HCT116 (cell line): ENCODE measurements at regions not wholly inside any gene's neighbourhood (a gene's known extent, or its start where the extent isn't known, plus 50 kb on each side); places are given as distances from the start of the nearest gene placed in this dataset.

Experiments
- ATAC-seq: fragments of 200-7000 bp; cut with Tn5 transposase; 2 replicates; pipeline ENCODE4 v1.9.1; 2020; ENCODE audit warnings: mild to moderate bottlenecking, moderate library complexity
- BruUV-seq: library from RNA; stranded (reverse); fragments of 400-500 nt; replicated peaks from 2 replicates; lab custom pipeline; 2021; lab: Mats Ljungman, UMichigan
- CTCF ChIA-PET: fragments of 300-600 bp; sonication (Branson Sonifier 250); formaldehyde crosslinking; loops from one replicate; lab custom pipeline; 2021; ENCODE audit warnings: antibody characterized with exemption; lab: Charles Lee
- POLR2A ChIA-PET: fragments of 300-600, 350-600 bp; sonication (Branson Sonifier 250); formaldehyde crosslinking; loops from one replicate; lab custom pipeline; 2021; ENCODE audit warnings: antibody characterized with exemption; lab: Charles Lee
- RAD21 ChIA-PET, 2 experiments: fragments of 300-600 bp; sonication (Branson Sonifier 250); formaldehyde crosslinking; loops; one replicate each; lab custom pipeline; 2023; ENCODE audit warnings: low total read pairs in 2 of 2; ENCODE audit not compliant: uncharacterized antibody in 2 of 2, unreplicated experiment in 2 of 2, low non-redundant PET in 1 of 2; lab: Charles Lee
- DNase-seq: peaks from one replicate; pipeline ENCODE4 v3.0.0-alpha.2; 2010; ENCODE audit warnings: low read depth, low spot score
- H2AFZ ChIP-seq: fragments of 200-600 bp; shearing (Covaris generic), sonication (generic); 2 replicates; pipeline ENCODE4 v1.6.1; 2017; ENCODE audit warnings: low read depth, mixed run types, mixed read lengths, antibody characterized with exemption, low read length; ENCODE audit not compliant: poor library complexity, severe bottlenecking
- H3K27ac ChIP-seq: 2 replicates; pipeline ENCODE4 v1.5.1; 2012; ENCODE audit warnings: low read depth, low read length
- H3K27me3 ChIP-seq: fragments of 200-600 bp; sonication (generic); 2 replicates; pipeline ENCODE4 v1.6.1; 2016; ENCODE audit warnings: mixed run types, low read length, mixed read lengths; ENCODE audit not compliant: insufficient read depth
- H3K36me3 ChIP-seq, 2 experiments: fragments of 200-500 bp in 1 of 2; fragments of 200-600 bp in 1 of 2; sonication (Bioruptor generic) in 1 of 2; sonication (generic) in 1 of 2; 2 replicates each; pipeline versions ENCODE4 v1.5.1 to v1.6.1; 2014 to 2016; ENCODE audit warnings: low read length in 2 of 2, inconsistent platforms in 1 of 2, mixed read lengths in 1 of 2, mixed run types in 1 of 2; ENCODE audit not compliant: insufficient read depth in 2 of 2, control insufficient read depth in 1 of 2
- H3K4me1 ChIP-seq, 2 experiments: fragments of 200-600 bp in 1 of 2; sonication (generic) in 1 of 2; 2 replicates each; pipeline versions ENCODE4 v1.5.1 to v1.6.1; 2012 to 2017; ENCODE audit warnings: low read length in 2 of 2, inconsistent platforms in 1 of 2, mild to moderate bottlenecking in 1 of 2, mixed read lengths in 1 of 2, mixed run types in 1 of 2, moderate library complexity in 1 of 2; ENCODE audit not compliant: insufficient read depth in 2 of 2, control insufficient read depth in 1 of 2
- H3K4me2 ChIP-seq: fragments of 200-600 bp; sonication (generic); 2 replicates; pipeline ENCODE4 v1.6.1; 2017; ENCODE audit warnings: mixed run types, low read length, mixed read lengths
- H3K4me3 ChIP-seq, 2 experiments: fragments of 200-600 bp in 1 of 2; sonication (generic) in 1 of 2; replicated peaks in 1 of 2; 2 replicates each; pipeline ENCODE4 v1.5.1; 2011 to 2016; ENCODE audit warnings: low read length in 2 of 2, control low read depth in 1 of 2, low read depth in 1 of 2, mild to moderate bottlenecking in 1 of 2, mixed read lengths in 1 of 2, mixed run types in 1 of 2
- H3K79me2 ChIP-seq: fragments of 200-600 bp; sonication (generic); 2 replicates; pipeline ENCODE4 v1.6.1; 2017; ENCODE audit warnings: mild to moderate bottlenecking, mixed run types, low read length, moderate library complexity, mixed read lengths; ENCODE audit not compliant: insufficient read depth
- H3K9ac ChIP-seq: fragments of 200-600 bp; sonication (generic); 2 replicates; pipeline ENCODE4 v1.6.1; 2016; ENCODE audit warnings: low read length, mixed read lengths
- H3K9me2 ChIP-seq: fragments of 200-600 bp; sonication (generic), shearing (Covaris generic); 2 replicates; pipeline ENCODE4 v1.6.1; 2017; ENCODE audit warnings: mixed run types, mild to moderate bottlenecking, moderate library complexity; ENCODE audit not compliant: insufficient read depth
- H3K9me3 ChIP-seq, 2 experiments: fragments of 200-500 bp in 1 of 2; fragments of 200-600 bp in 1 of 2; sonication (Bioruptor generic) in 1 of 2; sonication (generic) in 1 of 2; 2 replicates each; pipeline ENCODE4 v1.6.1; 2014 to 2017; ENCODE audit warnings: low read length in 2 of 2, mixed read lengths in 2 of 2, inconsistent platforms in 1 of 2, low read depth in 1 of 2, mild to moderate bottlenecking in 1 of 2, mixed run types in 1 of 2, moderate library complexity in 1 of 2; ENCODE audit not compliant: control insufficient read depth in 1 of 2, insufficient read depth in 1 of 2
- H4K20me1 ChIP-seq: fragments of 200-600 bp; sonication (generic), shearing (Covaris generic); 2 replicates; pipeline ENCODE4 v1.6.1; 2017; ENCODE audit warnings: mixed run types, mild to moderate bottlenecking, moderate library complexity; ENCODE audit not compliant: insufficient read depth
- EZH2phosphoT487 ChIP-seq: fragments of 200-600 bp; IDR thresholded peaks from 2 replicates; pipeline ENCODE4 v1.6.1; 2018; ENCODE audit warnings: antibody characterized with exemption, borderline replicate concordance
- FOSL1 ChIP-seq: IDR thresholded peaks from 2 replicates; pipeline ENCODE4 v1.6.1; 2012; ENCODE audit warnings: low read depth
- JUND ChIP-seq: IDR thresholded peaks from 2 replicates; pipeline ENCODE4 v1.6.1; 2012
- POLR2AphosphoS5 ChIP-seq: IDR thresholded peaks from 2 replicates; pipeline ENCODE4 v1.6.1; 2011; ENCODE audit warnings: mild to moderate bottlenecking, low read depth, low read length, moderate library complexity
- RAD21 ChIP-seq: IDR thresholded peaks from 2 replicates; pipeline ENCODE4 v1.6.1; 2012; ENCODE audit warnings: low read depth, mild to moderate bottlenecking
- TCF7L2 ChIP-seq: IDR thresholded peaks from 2 replicates; pipeline ENCODE4 v1.7.0; 2011; ENCODE audit warnings: borderline replicate concordance, inconsistent platforms; ENCODE audit not compliant: insufficient read depth, insufficient read length; ENCODE audit errors: extremely low read depth
- ZFX ChIP-seq: fragments of 450-650 bp; IDR thresholded peaks from 2 replicates; pipeline ENCODE4 v1.6.1; 2017
- ZNF274 ChIP-seq: fragments of 200-500 bp; sonication (Bioruptor generic); IDR thresholded peaks from 2 replicates; pipeline ENCODE4 v1.6.1; 2014; ENCODE audit warnings: mild to moderate bottlenecking, low read depth, low read length, inconsistent platforms
- intact Hi-C: fragments of 100-400 bp; cut with micrococcal nuclease; formaldehyde crosslinking; loops from 2 replicates; pipeline ENCODE4 v1.10.0; 2022
- TF ChIP-seq, protein P1 (sequence below): IDR thresholded peaks from 2 replicates; pipeline ENCODE4 v1.6.1; 2012
- TF ChIP-seq, protein P2 (sequence below), 3 experiments: fragments of 200-600 bp in 1 of 3; sonication (generic) in 1 of 3; IDR thresholded peaks in 2 of 3; conservative IDR thresholded peaks in 1 of 3; 2 replicates each; pipeline ENCODE4 v1.5.1; 2012 to 2017; ENCODE audit warnings: low read depth in 2 of 3, low read length in 2 of 3, antibody characterized with exemption in 1 of 3, borderline replicate concordance in 1 of 3, control low read depth in 1 of 3, mild to moderate bottlenecking in 1 of 3, mixed read lengths in 1 of 3, mixed run types in 1 of 3, moderate library complexity in 1 of 3; ENCODE audit not compliant: insufficient read depth in 1 of 3

DNA sequence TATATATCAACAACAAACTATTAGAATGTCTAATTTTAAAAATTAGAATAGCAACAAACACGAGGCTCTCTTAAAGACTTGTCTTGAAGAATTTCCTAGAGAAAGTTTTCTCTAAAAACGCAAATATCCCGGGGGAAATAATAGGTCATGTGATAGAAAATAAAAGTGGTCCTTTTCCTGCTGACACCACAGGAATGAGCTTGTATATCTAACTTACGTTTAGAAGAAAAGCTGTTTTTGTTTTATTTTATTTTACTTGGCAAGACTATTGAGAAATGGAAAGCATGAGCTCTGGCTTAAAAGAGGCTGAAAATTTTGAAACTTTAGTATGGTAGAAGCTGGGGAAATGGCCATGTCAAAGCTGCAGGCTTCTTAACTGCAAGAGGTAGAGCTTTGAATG, 465.0 kb downstream of the AGTPBP1 start:
- Histone ChIP-seq H3K27me3 (peaks cover 8% of the 10 kb centered on the region; the same call in 1 of the 2 replicates), H3K4me2 (no peak overlapping the region), H3K36me3 (no peaks in the 10 kb centered on the region), H3K4me1 (no peaks in the 10 kb centered on the region), H3K27ac (no peak overlapping the region), H3K4me3 (no peak overlapping the region), H2AFZ (no peak overlapping the region), H3K9me2 (no peaks in the 10 kb centered on the region), H4K20me1 (no peaks in the 10 kb centered on the region), H3K79me2 (no peaks in the 10 kb centered on the region), H3K9ac (no peak overlapping the region), H3K9me3 (no peaks in the 10 kb centered on the region)
- ATAC-seq: no peak
- RAD21 ChIA-PET: no interaction called here
- CTCF ChIA-PET: no interaction called here
- BruUV-seq: no TSS peak
- POLR2A ChIA-PET: no interaction called here
- intact Hi-C loops: loop anchor here (10.0 kb wide), 1 partner anchor 338 kb away; no protein-coding TSS in a partner anchor
- DNase-seq: no peak
- TF ChIP-seq, protein P1, sequence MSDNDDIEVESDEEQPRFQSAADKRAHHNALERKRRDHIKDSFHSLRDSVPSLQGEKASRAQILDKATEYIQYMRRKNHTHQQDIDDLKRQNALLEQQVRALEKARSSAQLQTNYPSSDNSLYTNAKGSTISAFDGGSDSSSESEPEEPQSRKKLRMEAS: no peak
- TF ChIP-seq ZFX: no peak
- no peak for TF ChIP-seq POLR2AphosphoS5
- TF ChIP-seq, protein P2, sequence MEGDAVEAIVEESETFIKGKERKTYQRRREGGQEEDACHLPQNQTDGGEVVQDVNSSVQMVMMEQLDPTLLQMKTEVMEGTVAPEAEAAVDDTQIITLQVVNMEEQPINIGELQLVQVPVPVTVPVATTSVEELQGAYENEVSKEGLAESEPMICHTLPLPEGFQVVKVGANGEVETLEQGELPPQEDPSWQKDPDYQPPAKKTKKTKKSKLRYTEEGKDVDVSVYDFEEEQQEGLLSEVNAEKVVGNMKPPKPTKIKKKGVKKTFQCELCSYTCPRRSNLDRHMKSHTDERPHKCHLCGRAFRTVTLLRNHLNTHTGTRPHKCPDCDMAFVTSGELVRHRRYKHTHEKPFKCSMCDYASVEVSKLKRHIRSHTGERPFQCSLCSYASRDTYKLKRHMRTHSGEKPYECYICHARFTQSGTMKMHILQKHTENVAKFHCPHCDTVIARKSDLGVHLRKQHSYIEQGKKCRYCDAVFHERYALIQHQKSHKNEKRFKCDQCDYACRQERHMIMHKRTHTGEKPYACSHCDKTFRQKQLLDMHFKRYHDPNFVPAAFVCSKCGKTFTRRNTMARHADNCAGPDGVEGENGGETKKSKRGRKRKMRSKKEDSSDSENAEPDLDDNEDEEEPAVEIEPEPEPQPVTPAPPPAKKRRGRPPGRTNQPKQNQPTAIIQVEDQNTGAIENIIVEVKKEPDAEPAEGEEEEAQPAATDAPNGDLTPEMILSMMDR (IDR thresholded peaks at IDR 0.05 in 2 of 3, conservative IDR thresholded peaks at IDR 0.05 in 1 of 3; ENCODE audit: borderline replicate concordance in 1 of 3, insufficient read depth in 1 of 3, low read depth in 2 of 3, low read length in 2 of 3): no peak
- TF ChIP-seq ZNF274: no peak
- TF ChIP-seq JUND: no peak
- TF ChIP-seq EZH2phosphoT487: no peak
- TF ChIP-seq RAD21: no peak
- no peak for TF ChIP-seq TCF7L2
- no peak for TF ChIP-seq FOSL1
- TF ChIP-seq, all 23 proteins: peak for 0
